Astrocyte of the cerebellum (primary cell): ENCODE measurements at regions not wholly inside any gene's neighbourhood (a gene's known extent, or its start where the extent isn't known, plus 50 kb on each side); places are given as distances from the start of the nearest gene placed in this dataset.

Source experiments
- DNase-seq: peaks from one replicate; pipeline ENCODE4 v3.0.0-alpha.2; 2011; ENCODE audit warnings: low read depth
- H3K4me3 ChIP-seq: 2 replicates; pipeline ENCODE4 v1.5.1; 2011; ENCODE audit warnings: mild to moderate bottlenecking, low read depth, low read length, moderate library complexity
- in situ Hi-C: cut with HindIII; loops from 2 replicates; pipeline ENCODE4 v1.10.0; 2017; ENCODE audit warnings: low sequenced_read_pairs
- TF ChIP-seq, protein P1 (sequence below): IDR thresholded peaks from 2 replicates; pipeline ENCODE4 v1.5.1; 2012; ENCODE audit warnings: low read length, low read depth, moderate library complexity, mild to moderate bottlenecking; ENCODE audit errors: missing control alignments

DNA sequence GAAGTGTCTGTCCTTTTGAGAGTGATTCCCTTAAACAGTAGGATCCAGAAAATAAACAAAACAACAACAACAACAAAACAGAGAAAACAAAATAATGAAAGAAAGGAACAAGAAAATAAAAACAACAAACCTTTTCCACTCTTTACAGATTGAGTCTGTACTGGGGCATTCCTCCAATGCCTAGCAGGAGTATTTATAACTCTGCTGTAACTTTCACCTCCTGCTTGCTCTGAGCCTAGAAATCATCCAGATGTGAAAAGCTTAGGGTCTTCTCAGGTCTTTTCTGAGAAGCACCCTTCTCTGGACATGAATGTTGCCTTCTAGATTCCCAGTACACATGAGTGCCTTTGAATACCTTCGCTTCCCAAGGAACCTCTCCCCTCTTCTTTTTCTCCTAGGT lies 1239.4 kb downstream of the CNTNAP5 start:
- no peak for DNase-seq
- TF ChIP-seq, protein P1, sequence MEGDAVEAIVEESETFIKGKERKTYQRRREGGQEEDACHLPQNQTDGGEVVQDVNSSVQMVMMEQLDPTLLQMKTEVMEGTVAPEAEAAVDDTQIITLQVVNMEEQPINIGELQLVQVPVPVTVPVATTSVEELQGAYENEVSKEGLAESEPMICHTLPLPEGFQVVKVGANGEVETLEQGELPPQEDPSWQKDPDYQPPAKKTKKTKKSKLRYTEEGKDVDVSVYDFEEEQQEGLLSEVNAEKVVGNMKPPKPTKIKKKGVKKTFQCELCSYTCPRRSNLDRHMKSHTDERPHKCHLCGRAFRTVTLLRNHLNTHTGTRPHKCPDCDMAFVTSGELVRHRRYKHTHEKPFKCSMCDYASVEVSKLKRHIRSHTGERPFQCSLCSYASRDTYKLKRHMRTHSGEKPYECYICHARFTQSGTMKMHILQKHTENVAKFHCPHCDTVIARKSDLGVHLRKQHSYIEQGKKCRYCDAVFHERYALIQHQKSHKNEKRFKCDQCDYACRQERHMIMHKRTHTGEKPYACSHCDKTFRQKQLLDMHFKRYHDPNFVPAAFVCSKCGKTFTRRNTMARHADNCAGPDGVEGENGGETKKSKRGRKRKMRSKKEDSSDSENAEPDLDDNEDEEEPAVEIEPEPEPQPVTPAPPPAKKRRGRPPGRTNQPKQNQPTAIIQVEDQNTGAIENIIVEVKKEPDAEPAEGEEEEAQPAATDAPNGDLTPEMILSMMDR, result no peak
- in situ Hi-C loops, result no loop called here
- H3K4me3 ChIP-seq, result no peak overlapping the region

DNA sequence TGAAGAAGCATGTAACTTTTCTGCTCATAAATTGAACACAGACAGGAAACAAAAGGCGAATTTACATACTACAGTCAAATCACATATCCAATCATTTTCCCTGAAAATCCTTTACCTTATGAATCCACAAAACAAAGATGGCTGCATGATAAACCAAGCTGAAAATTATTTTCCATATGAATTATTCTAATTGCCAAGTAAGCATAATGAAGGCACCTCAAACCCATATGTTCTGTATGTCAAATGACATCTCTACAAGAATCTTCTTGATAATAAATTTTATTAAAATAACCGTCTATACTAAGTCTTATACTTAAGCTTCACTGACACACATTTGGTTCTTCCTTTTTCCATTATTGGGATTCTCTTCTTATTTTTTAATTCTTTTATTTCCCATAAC lies 1242.6 kb downstream of the CNTNAP5 start:
- H3K4me3 ChIP-seq, result no peak overlapping the region
- TF ChIP-seq, protein P1, result no peak
- DNase-seq, result no peak
- in situ Hi-C loops, result no loop called here

DNA sequence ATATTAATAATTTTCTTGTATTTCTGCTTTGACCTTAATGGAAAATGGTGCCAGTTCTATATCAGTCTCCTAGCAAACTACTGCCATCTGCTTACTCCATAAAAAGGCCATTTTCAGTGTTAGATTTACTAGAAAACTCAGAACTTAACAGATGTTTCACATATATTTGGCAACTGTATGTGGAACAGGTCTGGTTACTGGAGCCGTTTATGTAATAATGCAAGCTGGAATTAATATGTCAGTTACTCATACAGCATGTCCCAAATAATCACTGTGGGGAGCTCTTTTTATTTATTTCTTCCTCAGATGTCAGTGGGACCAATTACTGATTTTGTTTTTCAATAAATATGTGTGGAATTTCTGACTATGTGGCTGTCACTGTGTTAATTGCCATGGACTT lies 1247.6 kb downstream of the CNTNAP5 start:
- no peak overlapping the region for H3K4me3 ChIP-seq
- DNase-seq, result no peak
- TF ChIP-seq, protein P1, result no peak
- in situ Hi-C loops, result no loop called here

DNA sequence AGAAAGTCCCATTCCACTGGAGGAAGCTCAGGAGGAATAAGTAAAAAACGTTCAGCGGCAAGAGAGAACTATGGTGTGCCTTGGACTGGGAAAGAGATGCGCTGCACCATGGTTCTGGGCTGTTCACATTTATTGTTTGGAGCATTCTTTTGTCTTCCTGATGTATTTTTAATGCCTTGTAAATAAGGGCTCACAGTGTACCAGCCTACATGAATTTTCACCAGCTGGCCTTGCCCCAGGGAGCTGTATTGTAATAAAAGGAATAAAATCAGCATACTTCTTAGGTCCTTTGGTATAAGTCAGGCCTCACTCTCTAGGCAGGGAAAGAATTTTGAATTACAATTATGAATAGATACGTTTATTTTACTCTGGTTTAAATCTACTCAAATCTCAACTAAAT lies 1249.6 kb downstream of the CNTNAP5 start:
- no peak overlapping the region for H3K4me3 ChIP-seq
- TF ChIP-seq, protein P1, result no peak
- in situ Hi-C loops, result no loop called here
- no peak for DNase-seq

DNA sequence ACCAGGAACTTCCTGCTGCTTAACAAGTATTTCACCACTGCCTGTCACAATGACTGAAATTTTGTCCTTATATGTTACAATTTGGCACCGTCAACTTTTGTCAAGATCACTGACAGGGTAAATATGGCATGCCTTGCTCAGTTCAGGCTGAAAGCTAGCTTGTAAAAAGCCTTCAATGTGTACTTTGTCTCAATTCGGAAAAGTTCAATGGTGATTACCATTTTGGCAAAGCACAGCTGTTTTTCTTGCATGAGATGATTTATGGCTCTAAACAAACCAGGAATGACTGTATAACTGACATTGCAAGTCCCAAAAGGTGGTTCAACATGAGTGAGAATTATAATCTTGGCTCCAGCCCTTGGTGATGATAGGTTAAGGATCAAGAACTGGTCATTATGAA lies 1255.2 kb downstream of the CNTNAP5 start:
- TF ChIP-seq, protein P1, result no peak
- no peak for DNase-seq
- no peak overlapping the region for H3K4me3 ChIP-seq
- in situ Hi-C loops, result no loop called here

DNA sequence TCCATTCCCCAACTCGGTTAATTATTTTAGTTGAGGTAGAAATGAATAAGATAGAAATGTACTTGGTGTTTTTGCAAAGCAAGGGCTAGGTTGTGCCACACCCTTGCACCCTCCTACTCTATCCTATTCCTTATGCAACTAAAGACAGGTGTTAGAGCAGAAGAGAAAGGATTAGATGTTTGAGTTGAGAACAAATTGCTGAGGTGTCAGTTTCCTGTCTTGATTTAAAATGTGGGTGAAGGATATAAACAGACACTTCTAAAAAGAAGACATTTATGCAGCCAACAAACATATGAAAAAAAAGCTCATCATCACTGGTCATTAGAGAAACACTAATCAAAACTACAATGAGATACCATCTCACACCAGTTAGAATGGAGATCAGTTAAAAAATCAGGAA lies 1256.2 kb downstream of the CNTNAP5 start:
- TF ChIP-seq, protein P1, result no peak
- in situ Hi-C loops, result no loop called here
- DNase-seq, result no peak
- no peak overlapping the region for H3K4me3 ChIP-seq

DNA sequence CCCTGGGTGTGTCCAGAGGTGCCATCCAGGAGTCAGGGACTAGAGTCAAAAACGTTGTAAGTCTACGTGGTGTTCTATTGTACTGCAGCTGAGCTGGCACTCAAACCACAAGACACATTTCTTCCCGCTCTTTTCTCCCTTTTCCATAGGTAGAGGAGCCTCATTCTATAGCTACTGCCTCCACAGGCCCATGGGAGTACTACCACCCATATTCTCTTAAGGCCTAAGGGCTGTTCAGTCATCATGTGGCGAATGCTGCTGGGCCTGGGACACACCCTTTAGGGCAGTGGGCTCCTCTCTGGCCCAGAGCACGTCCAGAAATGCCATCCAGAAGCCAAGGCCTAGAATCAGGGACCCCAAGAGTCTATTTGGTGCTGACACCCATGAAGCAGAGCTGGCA lies 1271.7 kb downstream of the CNTNAP5 start:
- TF ChIP-seq, protein P1, result no peak
- in situ Hi-C loops, result no loop called here
- no peak for DNase-seq
- no peak overlapping the region for H3K4me3 ChIP-seq
